Mesothelial cell of epicardium (in vitro differentiated cells): ENCODE measurements at regions not wholly inside any gene's neighbourhood (a gene's known extent, or its start where the extent isn't known, plus 50 kb on each side); places are given as distances from the start of the nearest gene placed in this dataset.
"Not testable (repeated sequence)": the region's sequence is repeated elsewhere in the genome, so short reads cannot be mapped to it uniquely, and the experiment has no call there.

ENCODE experiments used
- DNase-seq, 2 experiments: peaks; one replicate each; pipeline ENCODE4 v3.0.0; 2021; ENCODE audit warnings: low spot score in 2 of 2; ENCODE audit not compliant: unreplicated experiment in 2 of 2
- H3K27ac Mint-ChIP-seq: 2 replicates; pipeline ENCODE4 v1.8.0; 2021; ENCODE audit warnings: mixed read lengths
- H3K27me3 Mint-ChIP-seq: 2 replicates; pipeline ENCODE4 v1.8.0; 2021; ENCODE audit warnings: low read depth, mixed read lengths
- H3K36me3 Mint-ChIP-seq: 2 replicates; pipeline ENCODE4 v1.8.0; 2021; ENCODE audit warnings: mixed read lengths
- H3K4me1 Mint-ChIP-seq: 2 replicates; pipeline ENCODE4 v1.8.0; 2021; ENCODE audit warnings: mixed read lengths
- H3K4me3 Mint-ChIP-seq: 2 replicates; pipeline ENCODE4 v1.8.0; 2021; ENCODE audit warnings: mild to moderate bottlenecking, moderate library complexity, mixed read lengths
- H3K9me3 Mint-ChIP-seq: 2 replicates; pipeline ENCODE4 v1.8.0; 2021; ENCODE audit warnings: mixed read lengths
- CTCF ChIP-seq: fragments of 200-600 bp; sonication (generic); IDR thresholded peaks from one replicate; pipeline ENCODE4 v1.5.0; 2021; ENCODE audit warnings: antibody characterized with exemption; ENCODE audit not compliant: unreplicated experiment

GRCh38 chr2:194696690-194697089 lies 960.3 kb upstream of the SLC39A10 start:
- Mint-ChIP-seq H3K27me3 (no peaks in the 10 kb centered on the region), H3K4me3 (no peak overlapping the region), H3K9me3 (peaks cover 22% of the 10 kb centered on the region), H3K4me1 (no peaks in the 10 kb centered on the region), H3K36me3 (peaks cover 2% of the 10 kb centered on the region), H3K27ac (no peak overlapping the region)
- DNase-seq = no peak
- TF ChIP-seq CTCF = no peak

GRCh38 chr2:194686569-194686968 lies 970.5 kb upstream of the SLC39A10 start:
- no peak for DNase-seq
- Mint-ChIP-seq H3K9me3 (peaks cover 1% of the 10 kb centered on the region), H3K4me3 (no peak overlapping the region), H3K36me3 (no peaks in the 10 kb centered on the region), H3K4me1 (no peaks in the 10 kb centered on the region), H3K27me3 (peaks cover 4% of the 10 kb centered on the region), H3K27ac (no peak overlapping the region)
- TF ChIP-seq CTCF = no peak

GRCh38 chr2:194674043-194674442 lies 983.0 kb upstream of the SLC39A10 start:
- no peaks in the 10 kb centered on the region for H3K36me3 Mint-ChIP-seq

GRCh38 chr2:194672994-194673393 lies 984.0 kb upstream of the SLC39A10 start:
- Mint-ChIP-seq H3K27me3 (peaks cover 6% of the 10 kb centered on the region), H3K4me1 (no peaks in the 10 kb centered on the region), H3K9me3 (no peaks in the 10 kb centered on the region), H3K4me3 (no peak overlapping the region), H3K36me3 (no peaks in the 10 kb centered on the region), H3K27ac (no peak overlapping the region)
- no peak for DNase-seq
- no peak for TF ChIP-seq CTCF

More at GRCh38 chr2:194674043-194674442, 983.0 kb upstream of the SLC39A10 start:
- no peak overlapping the region for H3K4me3 Mint-ChIP-seq
- H3K27ac Mint-ChIP-seq = no peak overlapping the region
- peaks cover 3% of the 10 kb centered on the region for H3K27me3 Mint-ChIP-seq
- TF ChIP-seq CTCF = no peak
- H3K4me1 Mint-ChIP-seq = no peaks in the 10 kb centered on the region
- H3K9me3 Mint-ChIP-seq = no peaks in the 10 kb centered on the region
- DNase-seq = no peak

GRCh38 chr2:194661431-194661830 lies 995.6 kb upstream of the SLC39A10 start:
- Mint-ChIP-seq H3K27ac (no peak overlapping the region), H3K27me3 (no peaks in the 10 kb centered on the region), H3K9me3 (no peaks in the 10 kb centered on the region), H3K4me1 (no peaks in the 10 kb centered on the region), H3K4me3 (no peak overlapping the region), H3K36me3 (no peaks in the 10 kb centered on the region)
- no peak for TF ChIP-seq CTCF
- no peak for DNase-seq

GRCh38 chr2:194639057-194639456 lies 1018.0 kb upstream of the SLC39A10 start:
- not testable (repeated sequence) for H3K4me3 Mint-ChIP-seq, H3K27ac Mint-ChIP-seq, H3K4me1 Mint-ChIP-seq, H3K36me3 Mint-ChIP-seq, H3K27me3 Mint-ChIP-seq, DNase-seq
- H3K9me3 Mint-ChIP-seq = peaks cover 51% of the 10 kb centered on the region
